ENCODE measurements at regions not wholly inside any gene's neighbourhood (a gene's known extent, or its start where the extent isn't known, plus 50 kb on each side); places are given as distances from the start of the nearest gene placed in this dataset.

- Histone ChIP-seq H3K27ac (ENCODE audit: low read depth in 2 of 2, low read length in 1 of 2) (no peak overlapping the region), H3K79me2 (ENCODE audit: insufficient read depth) (no peaks in the 10 kb centered on the region), H4K20me1 (ENCODE audit: insufficient read depth) (no peaks in the 10 kb centered on the region), H3F3A (replicated peaks; ENCODE audit: insufficient read depth) (no peaks in the 10 kb centered on the region), H3K4me2 (no peak overlapping the region), H3K9me2 (no peaks in the 10 kb centered on the region), H3K36me3 (replicated peaks in 1 of 2; ENCODE audit: control insufficient read depth in 1 of 2, insufficient read depth in 2 of 2, low read length in 1 of 2) (no peaks in the 10 kb centered on the region), H2AFZ (ENCODE audit: low read depth) (no peak overlapping the region), H3K4me3 (ENCODE audit: low read depth in 2 of 2, low read length in 1 of 2) (no peak overlapping the region), H3K4me1 (ENCODE audit: control insufficient read depth in 1 of 2, insufficient read depth in 2 of 2, low read depth in 1 of 2, low read length in 1 of 2) (no peaks in the 10 kb centered on the region), H3K9ac (no peak overlapping the region), H3K27me3 (ENCODE audit: insufficient read depth) (no peaks in the 10 kb centered on the region), H3K9me3 (no peaks in the 10 kb centered on the region)
- TF ChIP-seq RFX5 (IDR thresholded peaks at IDR 0.05; ENCODE audit: low read length) (no peak), YY1 (IDR thresholded peaks at IDR 0.05; ENCODE audit: low read depth) (no peak), NRF1 (IDR thresholded peaks at IDR 0.05; ENCODE audit: low read depth, low read length) (no peak), GATA2 (CRISPR knock-in tag; IDR thresholded peaks at IDR 0.05) (no peak), EZH2phosphoT487 (IDR thresholded peaks at IDR 0.05; ENCODE audit: borderline replicate concordance, low read depth) (no peak), FOXJ3 (CRISPR knock-in tag; IDR thresholded peaks at IDR 0.05) (no peak), FOXM1 (IDR thresholded peaks at IDR 0.05; ENCODE audit: low read depth) (no peak), MEF2A (IDR thresholded peaks at IDR 0.05; ENCODE audit: borderline replicate concordance, low read depth) (no peak), CHD2 (IDR thresholded peaks at IDR 0.05; ENCODE audit: low read length, partially characterized antibody) (no peak), FOSL2 (IDR thresholded peaks at IDR 0.05; ENCODE audit: borderline replicate concordance, low read depth) (no peak), ELF1 (IDR thresholded peaks at IDR 0.05) (no peak), IRF3 (IDR thresholded peaks at IDR 0.05; ENCODE audit: low read depth, low read length) (no peak), RAD21 (IDR thresholded peaks at IDR 0.05; ENCODE audit: low read length) (no peak), NFIC (IDR thresholded peaks at IDR 0.05; ENCODE audit: borderline replicate concordance) (no peak), ZBTB33 (IDR thresholded peaks at IDR 0.05; ENCODE audit: borderline replicate concordance, low read depth) (no peak), MAX (IDR thresholded peaks at IDR 0.05; ENCODE audit: low read depth) (no peak), TCF12 (IDR thresholded peaks at IDR 0.05) (no peak), GABPA (IDR thresholded peaks at IDR 0.05; ENCODE audit: low read depth) (no peak)
- no peak for DNase-seq
- CTCF ChIA-PET, result no interaction called here
- POLR2A ChIA-PET, result no interaction called here
- WGBS (ENCODE audit: low lambda C conversion rate), result 77% methylated on average over 1 of the region's 1 CpG
These were observed 108.8 kb upstream of the JARID2 start for GRCh38 chr6:15137086-15137485.

- CTCF ChIA-PET, result no interaction called here
- 9% methylated on average over 3 of the region's 3 CpGs for WGBS (ENCODE audit: low lambda C conversion rate)
These were observed 102.8 kb upstream of the JARID2 start for GRCh38 chr6:15143086-15143485.

More at GRCh38 chr6:15143086-15143485, 102.8 kb upstream of the JARID2 start:
- Histone ChIP-seq H3K27me3 (ENCODE audit: insufficient read depth) (no peaks in the 10 kb centered on the region), H3K9me3 (no peaks in the 10 kb centered on the region), H3K27ac (ENCODE audit: low read depth in 2 of 2, low read length in 1 of 2) (no peak overlapping the region), H4K20me1 (ENCODE audit: insufficient read depth) (no peaks in the 10 kb centered on the region), H3K4me1 (ENCODE audit: control insufficient read depth in 1 of 2, insufficient read depth in 2 of 2, low read depth in 1 of 2, low read length in 1 of 2) (no peaks in the 10 kb centered on the region), H3K4me2 (no peak overlapping the region), H3F3A (replicated peaks; ENCODE audit: insufficient read depth) (no peaks in the 10 kb centered on the region), H2AFZ (ENCODE audit: low read depth) (no peak overlapping the region), H3K36me3 (replicated peaks in 1 of 2; ENCODE audit: control insufficient read depth in 1 of 2, insufficient read depth in 2 of 2, low read length in 1 of 2) (no peaks in the 10 kb centered on the region), H3K9me2 (no peaks in the 10 kb centered on the region), H3K4me3 (ENCODE audit: low read depth in 2 of 2, low read length in 1 of 2) (no peak overlapping the region), H3K79me2 (ENCODE audit: insufficient read depth) (no peaks in the 10 kb centered on the region), H3K9ac (no peak overlapping the region)
- TF ChIP-seq JUND (IDR thresholded peaks at IDR 0.05) (no peak), SIN3A (IDR thresholded peaks at IDR 0.05; ENCODE audit: borderline replicate concordance, low read depth, low read length) (no peak), FOXJ3 (CRISPR knock-in tag; IDR thresholded peaks at IDR 0.05) (no peak), FOXM1 (IDR thresholded peaks at IDR 0.05; ENCODE audit: low read depth) (no peak), ELF1 (IDR thresholded peaks at IDR 0.05) (no peak)
- POLR2A ChIA-PET, result no interaction called here
- no peak for DNase-seq

Measured in SK-N-SH (cell line).